ENCODE measurements at regions not wholly inside any gene's neighbourhood (a gene's known extent, or its start where the extent isn't known, plus 50 kb on each side); places are given as distances from the start of the nearest gene placed in this dataset.

DNA sequence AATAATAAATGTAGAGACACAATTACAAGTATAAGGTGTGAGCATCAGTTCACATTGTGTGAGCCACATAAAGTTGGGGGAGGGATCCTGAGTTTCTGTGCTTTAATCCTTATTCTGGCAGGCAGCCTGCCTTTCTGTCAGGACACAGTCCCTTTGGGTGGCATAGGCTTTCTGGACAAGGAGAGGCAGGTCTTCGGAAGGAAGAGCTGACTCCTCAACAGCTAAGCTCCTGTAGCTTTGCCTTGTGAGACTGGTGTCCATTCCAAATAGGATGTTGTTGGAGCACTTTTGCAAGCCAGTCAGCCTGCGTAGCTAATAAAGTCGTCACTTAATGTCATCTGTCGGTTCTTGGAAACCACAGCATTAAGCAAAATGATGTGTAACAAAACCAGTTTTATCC is 151.9 kb upstream of the MCTP2 start:
- TF ChIP-seq SIN3A (IDR thresholded peaks at IDR 0.05; ENCODE audit: borderline replicate concordance, low read depth, low read length): no peak
- no peak for TF ChIP-seq NFIC (IDR thresholded peaks at IDR 0.05; ENCODE audit: borderline replicate concordance)
- TF ChIP-seq POLR2AphosphoS5 (IDR thresholded peaks at IDR 0.05; ENCODE audit: low read depth, low read length): no peak

Data from SK-N-SH (cell line).